NOMO-1 treated with dmso at 0.1 percent for 144 hours (cell line): ENCODE measurements at regions not wholly inside any gene's neighbourhood (a gene's known extent, or its start where the extent isn't known, plus 50 kb on each side); places are given as distances from the start of the nearest gene placed in this dataset.

Experiments
- DNase-seq: peaks from one replicate; lab custom pipeline; 2025; ENCODE audit not compliant: unreplicated experiment; lab: John Stamatoyannopoulos, UW

- no peak for DNase-seq
These were observed 72.8 kb downstream of the CMPK2 start for GRCh38 chr2:6792883-6793282.

DNA sequence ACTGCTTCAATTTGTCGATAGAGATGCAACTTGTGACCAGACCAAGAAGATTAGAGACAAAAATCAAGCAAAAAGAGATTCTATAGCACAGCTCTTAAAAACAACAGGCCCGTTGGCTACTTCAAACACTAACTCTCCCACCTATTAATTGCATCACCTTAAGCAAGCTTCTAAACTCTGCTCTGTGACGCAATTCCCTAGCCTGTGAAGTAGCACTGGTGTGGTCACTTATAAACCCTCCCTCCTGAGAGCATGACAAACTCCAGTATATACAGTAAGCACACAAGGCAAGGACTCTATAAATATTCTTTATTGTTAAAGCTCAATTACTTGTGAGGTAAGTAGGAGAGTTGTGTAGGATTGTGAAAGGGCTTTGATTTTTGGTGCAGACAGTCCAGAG, 72.3 kb downstream of the CMPK2 start:
- DNase-seq, result peak; percentile 30

DNA sequence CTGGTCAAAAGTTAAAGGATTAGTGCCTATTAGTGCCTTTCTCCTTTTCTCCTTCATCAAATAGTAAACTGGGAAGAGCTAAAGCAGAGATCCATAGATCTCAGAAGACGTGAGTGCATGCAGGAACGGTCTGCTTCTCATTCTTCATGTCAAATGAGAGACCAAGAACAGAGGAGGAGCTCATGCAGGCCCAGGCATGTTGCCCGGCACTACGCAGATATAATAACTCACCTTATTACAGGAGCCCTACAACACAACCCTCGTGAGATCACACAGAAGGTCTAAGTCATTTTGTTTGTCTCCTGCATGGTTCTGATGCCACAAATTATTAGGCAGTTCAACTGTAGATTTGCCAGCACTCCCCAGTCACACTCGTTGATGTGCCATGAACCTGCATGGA, 71.8 kb downstream of the CMPK2 start:
- DNase-seq, result no peak

DNA sequence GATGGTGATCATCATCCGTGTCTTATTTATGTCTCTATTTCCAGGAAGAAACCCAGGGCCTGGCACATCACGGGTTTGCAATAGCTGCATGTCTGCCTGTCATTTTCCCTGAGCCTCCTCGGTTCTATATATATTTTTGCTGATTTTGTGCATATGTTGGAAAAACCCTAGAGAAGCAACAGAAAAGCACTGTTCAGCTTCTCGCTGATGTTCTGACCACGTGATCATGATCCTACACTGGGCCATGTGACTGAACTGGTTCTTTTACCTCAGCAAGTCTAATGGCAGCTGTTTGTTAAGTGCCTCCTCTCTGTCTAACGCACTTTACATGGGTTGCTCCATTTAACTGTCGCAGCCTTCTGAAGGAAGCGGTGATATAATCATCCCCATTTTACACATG, 71.3 kb downstream of the CMPK2 start:
- DNase-seq, result no peak
